ENCODE measurements at regions not wholly inside any gene's neighbourhood (a gene's known extent, or its start where the extent isn't known, plus 50 kb on each side); places are given as distances from the start of the nearest gene placed in this dataset.

GRCh38 chr2:45329045-45329677 lies 281.9 kb downstream of the SRBD1 start:
- TF ChIP-seq CTCF (IDR thresholded peaks at IDR 0.05; ENCODE audit: low read depth, low read length): no peak
- no peak for DNase-seq (ENCODE audit: extremely low read depth, low read depth)

GRCh38 chr2:45328264-45328870 lies 282.7 kb downstream of the SRBD1 start:
- DNase-seq (ENCODE audit: extremely low read depth, low read depth): no peak
- TF ChIP-seq CTCF (IDR thresholded peaks at IDR 0.05; ENCODE audit: low read depth, low read length): no peak

- DNase-seq (ENCODE audit: extremely low read depth, low read depth): no peak
- TF ChIP-seq CTCF (IDR thresholded peaks at IDR 0.05; ENCODE audit: low read depth, low read length): no peak
These were observed 287.7 kb downstream of the SRBD1 start for GRCh38 chr2:45323344-45323743.

GRCh38 chr2:45320956-45321355 lies 290.1 kb downstream of the SRBD1 start:
- no peak for TF ChIP-seq CTCF (IDR thresholded peaks at IDR 0.05; ENCODE audit: low read depth, low read length)
- DNase-seq (ENCODE audit: extremely low read depth, low read depth): no peak

GRCh38 chr2:45319683-45320455 lies 291.2 kb downstream of the SRBD1 start:
- DNase-seq (ENCODE audit: extremely low read depth, low read depth): no peak
- no peak for TF ChIP-seq CTCF (IDR thresholded peaks at IDR 0.05; ENCODE audit: low read depth, low read length)

- no peak for TF ChIP-seq CTCF (IDR thresholded peaks at IDR 0.05; ENCODE audit: low read depth, low read length)
- no peak for DNase-seq (ENCODE audit: extremely low read depth, low read depth)
These were observed 292.4 kb downstream of the SRBD1 start for GRCh38 chr2:45318686-45319085.
